CD4-positive, alpha-beta T cell treated with Interleukin-15 for 4 hours (primary cell): ENCODE measurements at regions not wholly inside any gene's neighbourhood (a gene's known extent, or its start where the extent isn't known, plus 50 kb on each side); places are given as distances from the start of the nearest gene placed in this dataset.

Experiments
- DNase-seq: peaks from one replicate; pipeline ENCODE4 v3.0.0-alpha.2; 2020; ENCODE audit warnings: low spot score

GRCh38 chr2:104045071-104045470 is 808.8 kb upstream of the POU3F3 start:
- DNase-seq = no peak

- DNase-seq = no peak
Measured at GRCh38 chr2:104046466-104046865, 807.4 kb upstream of the POU3F3 start.

GRCh38 chr2:104047516-104047915 is 806.4 kb upstream of the POU3F3 start:
- no peak for DNase-seq

GRCh38 chr2:104049438-104049837 is 804.5 kb upstream of the POU3F3 start:
- no peak for DNase-seq

- DNase-seq = no peak
Measured at GRCh38 chr2:104049981-104050380, 803.9 kb upstream of the POU3F3 start.

- DNase-seq = no peak
Measured at GRCh38 chr2:104050656-104051242, 803.2 kb upstream of the POU3F3 start.

- DNase-seq = no peak
Measured at GRCh38 chr2:104051766-104052165, 802.1 kb upstream of the POU3F3 start.

GRCh38 chr2:104052356-104052755 is 801.6 kb upstream of the POU3F3 start:
- DNase-seq = no peak

- DNase-seq = no peak
Measured at GRCh38 chr2:104056451-104056850, 797.5 kb upstream of the POU3F3 start.

GRCh38 chr2:104068665-104069064 is 785.2 kb upstream of the POU3F3 start:
- no peak for DNase-seq

GRCh38 chr2:104077573-104077972 is 776.3 kb upstream of the POU3F3 start:
- no peak for DNase-seq

GRCh38 chr2:104078431-104079157 is 775.3 kb upstream of the POU3F3 start:
- DNase-seq = no peak

GRCh38 chr2:104088745-104089144 is 765.2 kb upstream of the POU3F3 start:
- DNase-seq = no peak

GRCh38 chr2:104090407-104090806 is 763.5 kb upstream of the POU3F3 start:
- DNase-seq = no peak

- no peak for DNase-seq
Measured at GRCh38 chr2:104091894-104092293, 762.0 kb upstream of the POU3F3 start.

- DNase-seq = no peak
Measured at GRCh38 chr2:104092886-104093285, 761.0 kb upstream of the POU3F3 start.

- no peak for DNase-seq
Measured at GRCh38 chr2:104102615-104103014, 751.3 kb upstream of the POU3F3 start.

- DNase-seq = no peak
Measured at GRCh38 chr2:104109356-104109755, 744.6 kb upstream of the POU3F3 start.

- DNase-seq = no peak
Measured at GRCh38 chr2:104118889-104119288, 735.0 kb upstream of the POU3F3 start.

GRCh38 chr2:104120171-104120570 is 733.7 kb upstream of the POU3F3 start:
- no peak for DNase-seq

GRCh38 chr2:104125096-104125495 is 728.8 kb upstream of the POU3F3 start:
- no peak for DNase-seq

- no peak for DNase-seq
Measured at GRCh38 chr2:104127049-104127770, 726.7 kb upstream of the POU3F3 start.

GRCh38 chr2:104140361-104140760 is 713.6 kb upstream of the POU3F3 start:
- no peak for DNase-seq
